22Rv1 (cell line): ENCODE measurements at regions not wholly inside any gene's neighbourhood (a gene's known extent, or its start where the extent isn't known, plus 50 kb on each side); places are given as distances from the start of the nearest gene placed in this dataset.

Source experiments
- H3K27ac ChIP-seq: fragments of 450-650 bp; 2 replicates; pipeline ENCODE4 v1.5.1; 2017
- ZFX ChIP-seq: fragments of 450-650 bp; IDR thresholded peaks from 2 replicates; pipeline ENCODE4 v1.6.1; 2017; ENCODE audit warnings: antibody characterized with exemption, borderline replicate concordance
- TF ChIP-seq, protein P1 (sequence below): fragments of 450-650 bp; IDR thresholded peaks from 2 replicates; pipeline ENCODE4 v1.5.1; 2017; ENCODE audit warnings: mild to moderate bottlenecking

DNA sequence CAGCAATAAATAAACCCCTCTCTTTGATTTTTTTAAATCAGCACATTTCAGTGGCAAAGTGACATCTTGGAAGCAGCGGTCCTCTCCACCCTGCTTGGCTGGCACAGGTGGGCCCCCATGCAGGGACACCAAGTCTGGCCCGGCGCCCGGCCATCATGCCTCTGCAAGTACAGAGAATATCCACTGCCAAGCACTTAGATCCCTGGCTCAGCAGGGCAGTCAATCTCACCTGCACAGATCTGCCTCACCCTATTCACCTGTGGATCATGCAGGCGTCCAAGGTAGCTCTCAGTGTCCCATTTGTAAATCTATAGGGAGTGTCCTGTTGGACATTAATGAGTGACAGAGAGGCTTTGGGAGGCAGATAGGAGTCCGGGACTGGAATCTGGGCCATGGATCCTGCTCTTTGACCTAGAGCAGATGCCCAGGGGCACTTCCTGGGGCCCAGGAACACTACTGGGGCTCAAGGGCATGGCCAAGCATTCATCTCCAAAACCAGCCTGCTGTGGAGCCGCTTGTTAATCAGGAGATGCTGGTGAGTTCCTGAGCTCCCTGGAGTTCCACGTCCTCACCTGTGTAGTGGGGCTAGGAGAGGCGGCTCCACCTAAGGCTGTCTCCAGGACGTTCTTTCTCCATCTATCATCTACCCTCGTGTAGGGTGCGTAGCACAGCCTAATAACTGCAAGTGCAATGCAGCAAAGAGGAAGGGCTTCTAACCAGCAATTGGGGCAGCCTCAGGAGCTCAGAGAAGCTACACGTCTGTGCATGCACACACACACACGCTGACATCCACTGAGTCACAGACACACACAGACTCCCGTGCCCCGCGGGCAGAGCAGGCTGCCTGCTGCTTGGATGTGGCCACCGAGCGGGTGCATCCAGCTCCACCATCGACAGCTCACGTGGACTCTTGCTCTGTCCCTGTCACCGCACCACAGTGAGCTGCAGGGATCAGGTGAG is 123.6 kb downstream of the OAT start:
- TF ChIP-seq ZFX = no peak
- TF ChIP-seq, protein P1, sequence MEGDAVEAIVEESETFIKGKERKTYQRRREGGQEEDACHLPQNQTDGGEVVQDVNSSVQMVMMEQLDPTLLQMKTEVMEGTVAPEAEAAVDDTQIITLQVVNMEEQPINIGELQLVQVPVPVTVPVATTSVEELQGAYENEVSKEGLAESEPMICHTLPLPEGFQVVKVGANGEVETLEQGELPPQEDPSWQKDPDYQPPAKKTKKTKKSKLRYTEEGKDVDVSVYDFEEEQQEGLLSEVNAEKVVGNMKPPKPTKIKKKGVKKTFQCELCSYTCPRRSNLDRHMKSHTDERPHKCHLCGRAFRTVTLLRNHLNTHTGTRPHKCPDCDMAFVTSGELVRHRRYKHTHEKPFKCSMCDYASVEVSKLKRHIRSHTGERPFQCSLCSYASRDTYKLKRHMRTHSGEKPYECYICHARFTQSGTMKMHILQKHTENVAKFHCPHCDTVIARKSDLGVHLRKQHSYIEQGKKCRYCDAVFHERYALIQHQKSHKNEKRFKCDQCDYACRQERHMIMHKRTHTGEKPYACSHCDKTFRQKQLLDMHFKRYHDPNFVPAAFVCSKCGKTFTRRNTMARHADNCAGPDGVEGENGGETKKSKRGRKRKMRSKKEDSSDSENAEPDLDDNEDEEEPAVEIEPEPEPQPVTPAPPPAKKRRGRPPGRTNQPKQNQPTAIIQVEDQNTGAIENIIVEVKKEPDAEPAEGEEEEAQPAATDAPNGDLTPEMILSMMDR = no peak
- H3K27ac ChIP-seq = no peak overlapping the region

DNA sequence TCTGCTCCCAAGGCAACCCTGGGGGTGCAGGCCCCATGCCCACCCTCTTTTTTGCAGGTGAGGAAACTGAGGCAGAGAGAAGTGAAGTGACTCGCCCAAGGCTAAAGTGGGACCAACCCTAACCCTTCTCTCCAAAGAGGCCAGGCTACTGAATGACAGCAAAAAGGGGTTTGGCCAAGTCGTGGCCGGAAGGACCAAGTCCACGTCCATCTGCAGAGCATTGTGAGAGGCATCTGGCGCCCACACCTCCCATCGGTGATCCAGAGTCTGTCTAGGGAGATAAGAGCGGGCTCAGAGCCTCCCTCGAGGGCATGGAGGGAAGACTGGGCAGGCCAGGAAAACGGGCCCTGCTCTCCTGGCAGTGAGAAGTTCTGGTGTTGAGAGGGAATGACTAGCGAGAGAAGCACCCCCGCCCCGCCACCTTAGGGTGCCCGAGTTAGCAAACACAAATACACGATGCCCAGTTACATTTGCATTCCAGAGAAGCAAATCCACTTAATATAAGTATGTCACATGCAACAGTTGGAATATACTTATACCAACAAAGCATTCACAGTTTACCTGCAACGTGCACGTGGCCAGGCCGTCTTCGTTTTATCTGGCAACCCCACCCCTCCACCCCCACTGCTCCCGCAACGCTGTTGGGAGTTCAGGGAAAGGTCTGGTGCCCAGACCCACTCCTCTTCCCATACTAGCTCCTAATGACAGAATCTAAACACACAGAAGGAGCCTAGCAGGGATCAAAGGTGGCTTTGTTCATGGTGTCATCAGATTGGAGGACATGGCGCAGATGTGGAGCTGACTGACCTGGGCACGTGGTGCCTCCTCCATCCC is 124.9 kb downstream of the OAT start:
- H3K27ac ChIP-seq = no peak overlapping the region
- TF ChIP-seq ZFX = no peak
- TF ChIP-seq, protein P1 = no peak

GRCh38 chr10:124292911-124293615 is 125.7 kb downstream of the OAT start:
- TF ChIP-seq, protein P1 = no peak
- TF ChIP-seq ZFX = no peak
- H3K27ac ChIP-seq = no peak overlapping the region

DNA sequence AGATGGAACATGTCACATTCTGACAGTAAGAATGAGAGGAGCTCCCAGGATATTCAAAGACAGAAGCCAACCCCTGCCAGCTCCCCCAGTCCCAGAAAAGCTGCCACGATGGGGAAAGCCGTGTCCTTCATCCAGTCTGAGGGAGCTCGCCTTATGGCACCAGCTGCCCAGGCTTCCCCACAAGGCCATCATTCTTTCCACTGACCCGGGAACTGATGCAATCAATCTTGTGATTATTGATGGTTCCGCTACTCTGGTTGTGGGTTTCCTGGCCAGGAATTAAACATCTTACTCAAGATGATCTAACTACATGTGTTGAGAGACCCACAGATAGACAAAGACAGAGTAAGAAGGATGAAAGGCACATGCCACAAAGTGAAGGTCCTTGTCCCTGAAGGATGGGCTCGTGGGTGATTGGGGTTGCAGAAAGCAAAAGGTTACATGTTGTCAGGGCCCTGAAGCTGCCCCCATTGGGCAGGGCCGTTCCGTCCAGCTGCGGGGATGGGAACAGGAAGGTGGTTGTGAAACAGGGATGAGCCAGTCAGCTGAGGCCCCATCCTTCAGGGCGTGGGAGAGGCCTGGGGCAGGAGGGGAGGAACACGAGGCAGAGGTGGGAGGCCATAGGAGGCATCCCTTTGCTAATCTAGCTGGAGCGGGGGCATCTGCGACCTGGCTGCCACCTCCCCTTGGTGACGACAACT is 127.6 kb downstream of the OAT start:
- TF ChIP-seq, protein P1 = no peak
- no peak for TF ChIP-seq ZFX
- H3K27ac ChIP-seq = no peak overlapping the region

GRCh38 chr10:124289851-124290795 is 128.6 kb downstream of the OAT start:
- H3K27ac ChIP-seq = no peak overlapping the region
- TF ChIP-seq ZFX = no peak
- TF ChIP-seq, protein P1 = no peak
